Fibroblast of skin of left quadriceps (primary cell): ENCODE measurements at regions not wholly inside any gene's neighbourhood (a gene's known extent, or its start where the extent isn't known, plus 50 kb on each side); places are given as distances from the start of the nearest gene placed in this dataset.

Source experiments
- DNase-seq, 2 experiments: peaks; one replicate each; pipeline ENCODE4 v3.0.0-alpha.2; 2013; ENCODE audit warnings: low read depth in 2 of 2

GRCh38 chr2:57804971-57805370 is 241.6 kb upstream of the VRK2 start:
- DNase-seq: no peak

GRCh38 chr2:57806449-57806968 is 240.1 kb upstream of the VRK2 start:
- DNase-seq: no peak

- DNase-seq: no peak
Observed at GRCh38 chr2:57809230-57809629, 237.4 kb upstream of the VRK2 start.

GRCh38 chr2:57821088-57821487 is 225.5 kb upstream of the VRK2 start:
- DNase-seq: no peak

GRCh38 chr2:57828221-57828620 is 218.4 kb upstream of the VRK2 start:
- no peak for DNase-seq

GRCh38 chr2:57834666-57835065 is 211.9 kb upstream of the VRK2 start:
- no peak for DNase-seq

- no peak for DNase-seq
Observed at GRCh38 chr2:57842531-57842930, 204.1 kb upstream of the VRK2 start.

GRCh38 chr2:57843158-57843557 is 203.4 kb upstream of the VRK2 start:
- no peak for DNase-seq

GRCh38 chr2:57848723-57849122 is 197.9 kb upstream of the VRK2 start:
- no peak for DNase-seq

- no peak for DNase-seq
Observed at GRCh38 chr2:57849843-57850242, 196.8 kb upstream of the VRK2 start.

- no peak for DNase-seq
Observed at GRCh38 chr2:57850415-57851130, 196.0 kb upstream of the VRK2 start.

GRCh38 chr2:57855212-57855611 is 191.4 kb upstream of the VRK2 start:
- DNase-seq: no peak

- no peak for DNase-seq
Observed at GRCh38 chr2:57859755-57860154, 186.9 kb upstream of the VRK2 start.

- no peak for DNase-seq
Observed at GRCh38 chr2:57862153-57862552, 184.5 kb upstream of the VRK2 start.

- DNase-seq: no peak
Observed at GRCh38 chr2:57862727-57863126, 183.9 kb upstream of the VRK2 start.

GRCh38 chr2:57864926-57865325 is 181.7 kb upstream of the VRK2 start:
- no peak for DNase-seq

- DNase-seq: no peak
Observed at GRCh38 chr2:57867730-57868129, 178.9 kb upstream of the VRK2 start.

GRCh38 chr2:57868619-57869139 is 177.9 kb upstream of the VRK2 start:
- DNase-seq: no peak

GRCh38 chr2:57869758-57870344 is 176.8 kb upstream of the VRK2 start:
- DNase-seq: no peak

- DNase-seq: no peak
Observed at GRCh38 chr2:57876313-57876712, 170.3 kb upstream of the VRK2 start.

- no peak for DNase-seq
Observed at GRCh38 chr2:57877811-57878170, 168.8 kb upstream of the VRK2 start.

GRCh38 chr2:57878171-57878865 is 168.3 kb upstream of the VRK2 start:
- DNase-seq: no peak

- no peak for DNase-seq
Observed at GRCh38 chr2:57878866-57879210, 167.8 kb upstream of the VRK2 start.
